Esophagus muscularis mucosa (tissue), 4 donors: ENCODE measurements at regions not wholly inside any gene's neighbourhood (a gene's known extent, or its start where the extent isn't known, plus 50 kb on each side); places are given as distances from the start of the nearest gene placed in this dataset.

Experiments used
- EP300 ChIP-seq: sonication (generic); formaldehyde crosslinking; IDR thresholded peaks from one replicate; pipeline ENCODE4 v1.6.1; 2017; ENCODE audit warnings: antibody characterized with exemption
- POLR2A ChIP-seq: fragments of 450-650 bp; IDR thresholded peaks from one replicate; pipeline ENCODE4 v1.6.1; 2017; ENCODE audit warnings: antibody characterized with exemption, moderate library complexity, mild to moderate bottlenecking, low read depth
- POLR2AphosphoS5 ChIP-seq, 2 donors: sonication (generic); formaldehyde crosslinking; IDR thresholded peaks; one replicate each; pipeline ENCODE4 v1.6.1; 2017; ENCODE audit warnings: antibody characterized with exemption in 2 of 2
- TF ChIP-seq, protein P1 (sequence below), 3 experiments: fragments of 200-600 bp in 2 of 3; fragments of 450-650 bp in 1 of 3; sonication (generic) in 2 of 3; IDR thresholded peaks; one replicate each; pipeline ENCODE4 v1.5.1; 2017 to 2019; ENCODE audit warnings: antibody characterized with exemption in 3 of 3, mild to moderate bottlenecking in 2 of 3, moderate library complexity in 1 of 3

- no peak for TF ChIP-seq POLR2A
- no peak for TF ChIP-seq POLR2AphosphoS5 (IDR thresholded peaks at IDR 0.05)
- TF ChIP-seq, protein P1, sequence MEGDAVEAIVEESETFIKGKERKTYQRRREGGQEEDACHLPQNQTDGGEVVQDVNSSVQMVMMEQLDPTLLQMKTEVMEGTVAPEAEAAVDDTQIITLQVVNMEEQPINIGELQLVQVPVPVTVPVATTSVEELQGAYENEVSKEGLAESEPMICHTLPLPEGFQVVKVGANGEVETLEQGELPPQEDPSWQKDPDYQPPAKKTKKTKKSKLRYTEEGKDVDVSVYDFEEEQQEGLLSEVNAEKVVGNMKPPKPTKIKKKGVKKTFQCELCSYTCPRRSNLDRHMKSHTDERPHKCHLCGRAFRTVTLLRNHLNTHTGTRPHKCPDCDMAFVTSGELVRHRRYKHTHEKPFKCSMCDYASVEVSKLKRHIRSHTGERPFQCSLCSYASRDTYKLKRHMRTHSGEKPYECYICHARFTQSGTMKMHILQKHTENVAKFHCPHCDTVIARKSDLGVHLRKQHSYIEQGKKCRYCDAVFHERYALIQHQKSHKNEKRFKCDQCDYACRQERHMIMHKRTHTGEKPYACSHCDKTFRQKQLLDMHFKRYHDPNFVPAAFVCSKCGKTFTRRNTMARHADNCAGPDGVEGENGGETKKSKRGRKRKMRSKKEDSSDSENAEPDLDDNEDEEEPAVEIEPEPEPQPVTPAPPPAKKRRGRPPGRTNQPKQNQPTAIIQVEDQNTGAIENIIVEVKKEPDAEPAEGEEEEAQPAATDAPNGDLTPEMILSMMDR (IDR thresholded peaks at IDR 0.05) = no peak
- no peak for TF ChIP-seq EP300
Observed at GRCh38 chr18:6493194-6493593, 78.5 kb upstream of the L3MBTL4 start.
